SK-N-MC (cell line): ENCODE measurements at regions not wholly inside any gene's neighbourhood (a gene's known extent, or its start where the extent isn't known, plus 50 kb on each side); places are given as distances from the start of the nearest gene placed in this dataset.

Experiments
- DNase-seq: peaks from one replicate; pipeline ENCODE4 v3.0.0-alpha.2; 2011; ENCODE audit warnings: low read depth, low spot score
- H3K27ac ChIP-seq: fragments of 200-600 bp; sonication (generic); 2 replicates; pipeline ENCODE4 v1.5.1; 2016; ENCODE audit warnings: mixed run types
- H3K36me3 ChIP-seq: fragments of 200-600 bp; sonication (generic); 2 replicates; pipeline ENCODE4 v1.6.1; 2017; ENCODE audit warnings: antibody characterized with exemption, low read length, mixed read lengths; ENCODE audit not compliant: insufficient read depth
- H3K4me3 ChIP-seq: fragments of 200-600 bp; sonication (generic); 2 replicates; pipeline ENCODE4 v1.5.1; 2016
- H3K9ac ChIP-seq: fragments of 200-600 bp; sonication (generic); 2 replicates; pipeline ENCODE4 v1.8.0; 2017; ENCODE audit warnings: mixed run types, mixed read lengths; ENCODE audit not compliant: insufficient read length
- H3K9me3 ChIP-seq: fragments of 200-600 bp; sonication (generic); 2 replicates; pipeline ENCODE4 v1.6.1; 2017; ENCODE audit warnings: low read depth, mild to moderate bottlenecking, antibody characterized with exemption, low read length, moderate library complexity, mixed read lengths
- EZH2 ChIP-seq: fragments of 200-600 bp; sonication (generic); IDR thresholded peaks from one replicate; pipeline ENCODE4 v1.6.1; 2017; ENCODE audit warnings: antibody characterized with exemption
- FOXP2 ChIP-seq: optimal IDR thresholded peaks from 2 replicates; pipeline ENCODE3; 2011; ENCODE audit warnings: mild to moderate bottlenecking, moderate library complexity; ENCODE audit not compliant: insufficient read depth; ENCODE audit errors: extremely low read length, control extremely low read depth
- POLR2AphosphoS5 ChIP-seq: IDR thresholded peaks from 2 replicates; pipeline ENCODE4 v1.6.1; 2012; ENCODE audit warnings: mild to moderate bottlenecking, low read depth, low read length, borderline replicate concordance

- H3K4me3 ChIP-seq: no peak overlapping the region
- no peaks in the 10 kb centered on the region for H3K36me3 ChIP-seq
- H3K9me3 ChIP-seq: no peaks in the 10 kb centered on the region
- no peak overlapping the region for H3K9ac ChIP-seq
- no peak for TF ChIP-seq EZH2
- TF ChIP-seq FOXP2: no peak
- TF ChIP-seq POLR2AphosphoS5: no peak
- H3K27ac ChIP-seq: no peak overlapping the region
- no peak for DNase-seq
Measured at GRCh38 chr4:127559981-127560380, 72.8 kb upstream of the INTU start.

- TF ChIP-seq FOXP2 (no peak), EZH2 (no peak), POLR2AphosphoS5 (no peak)
- H3K27ac ChIP-seq: no peak overlapping the region
- H3K4me3 ChIP-seq: no peak overlapping the region
- no peak overlapping the region for H3K9ac ChIP-seq
- H3K9me3 ChIP-seq: no peaks in the 10 kb centered on the region
- no peaks in the 10 kb centered on the region for H3K36me3 ChIP-seq
- no peak for DNase-seq
Measured at GRCh38 chr4:127560755-127561154, 72.0 kb upstream of the INTU start.

GRCh38 chr4:127574643-127575042 lies 58.1 kb upstream of the INTU start:
- no peak overlapping the region for H3K27ac ChIP-seq
- no peaks in the 10 kb centered on the region for H3K9me3 ChIP-seq
- no peak for DNase-seq
- TF ChIP-seq EZH2 (no peak), POLR2AphosphoS5 (no peak), FOXP2 (no peak)
- no peak overlapping the region for H3K4me3 ChIP-seq
- no peak overlapping the region for H3K9ac ChIP-seq
- no peaks in the 10 kb centered on the region for H3K36me3 ChIP-seq

- Histone ChIP-seq H3K27ac (no peak overlapping the region), H3K4me3 (no peak overlapping the region), H3K36me3 (no peaks in the 10 kb centered on the region), H3K9me3 (no peaks in the 10 kb centered on the region), H3K9ac (no peak overlapping the region)
- TF ChIP-seq POLR2AphosphoS5 (no peak), EZH2 (no peak), FOXP2 (no peak)
- DNase-seq: no peak
Measured at GRCh38 chr4:127575888-127576287, 56.9 kb upstream of the INTU start.

- H3K27ac ChIP-seq: no peak overlapping the region
- H3K9me3 ChIP-seq: no peaks in the 10 kb centered on the region
- TF ChIP-seq EZH2 (no peak), POLR2AphosphoS5 (no peak), FOXP2 (no peak)
- H3K36me3 ChIP-seq: no peaks in the 10 kb centered on the region
- no peak overlapping the region for H3K9ac ChIP-seq
- H3K4me3 ChIP-seq: no peak overlapping the region
- DNase-seq: no peak
Measured at GRCh38 chr4:127578491-127578890, 54.3 kb upstream of the INTU start.

GRCh38 chr4:127578967-127579366 lies 53.8 kb upstream of the INTU start:
- no peak overlapping the region for H3K27ac ChIP-seq
- no peak overlapping the region for H3K4me3 ChIP-seq
- TF ChIP-seq FOXP2: no peak
- TF ChIP-seq POLR2AphosphoS5: no peak
- TF ChIP-seq EZH2: no peak
- no peak for DNase-seq
- no peaks in the 10 kb centered on the region for H3K36me3 ChIP-seq
- no peaks in the 10 kb centered on the region for H3K9me3 ChIP-seq
- no peak overlapping the region for H3K9ac ChIP-seq

- Histone ChIP-seq H3K27ac (no peak overlapping the region), H3K4me3 (no peak overlapping the region), H3K9ac (no peak overlapping the region), H3K9me3 (no peaks in the 10 kb centered on the region), H3K36me3 (no peaks in the 10 kb centered on the region)
- no peak for DNase-seq
- TF ChIP-seq EZH2: no peak
- no peak for TF ChIP-seq FOXP2
- no peak for TF ChIP-seq POLR2AphosphoS5
Measured at GRCh38 chr4:127579821-127580220, 52.9 kb upstream of the INTU start.

GRCh38 chr4:127580300-127580699 lies 52.5 kb upstream of the INTU start:
- Histone ChIP-seq H3K4me3 (no peak overlapping the region), H3K27ac (no peak overlapping the region), H3K9me3 (no peaks in the 10 kb centered on the region), H3K9ac (no peak overlapping the region), H3K36me3 (no peaks in the 10 kb centered on the region)
- no peak for DNase-seq
- TF ChIP-seq FOXP2: no peak
- no peak for TF ChIP-seq EZH2
- TF ChIP-seq POLR2AphosphoS5: no peak

GRCh38 chr4:127580891-127581290 lies 51.9 kb upstream of the INTU start:
- Histone ChIP-seq H3K9me3 (no peaks in the 10 kb centered on the region), H3K9ac (no peak overlapping the region), H3K4me3 (no peak overlapping the region), H3K36me3 (no peaks in the 10 kb centered on the region), H3K27ac (no peak overlapping the region)
- no peak for DNase-seq
- TF ChIP-seq FOXP2: no peak
- TF ChIP-seq EZH2: no peak
- TF ChIP-seq POLR2AphosphoS5: no peak
